Activated CD8-positive, alpha-beta memory T cell treated with anti-CD3 and anti-CD28 coated beads, Interleukin-2, amount 50 U/mL, for 4 hours (primary cell): ENCODE measurements at regions not wholly inside any gene's neighbourhood (a gene's known extent, or its start where the extent isn't known, plus 50 kb on each side); places are given as distances from the start of the nearest gene placed in this dataset.

Experiments
- DNase-seq: peaks from one replicate; pipeline ENCODE4 v3.0.0-alpha.2; 2020

DNA sequence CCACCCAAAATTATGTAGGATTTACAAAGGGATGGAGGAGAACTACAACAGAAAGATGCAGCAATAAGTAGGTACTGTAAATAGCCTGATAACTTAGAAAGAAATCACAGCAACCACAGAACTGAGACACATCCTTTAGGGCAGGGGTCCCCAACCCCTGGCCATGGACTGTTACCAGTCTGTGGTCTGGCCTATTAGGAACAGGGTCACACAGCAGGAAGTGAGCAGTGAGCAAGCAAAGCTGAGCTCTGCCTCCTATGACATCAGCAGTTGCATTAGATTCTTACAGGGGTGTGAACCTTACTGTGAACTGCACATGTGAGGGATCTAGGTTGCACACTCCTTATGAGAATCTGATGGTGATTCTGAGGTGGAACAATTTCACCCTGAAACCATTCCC, 997.6 kb downstream of the DIAPH3 start:
- no peak for DNase-seq

GRCh38 chr13:59172076-59172475, 991.7 kb downstream of the DIAPH3 start:
- no peak for DNase-seq

DNA sequence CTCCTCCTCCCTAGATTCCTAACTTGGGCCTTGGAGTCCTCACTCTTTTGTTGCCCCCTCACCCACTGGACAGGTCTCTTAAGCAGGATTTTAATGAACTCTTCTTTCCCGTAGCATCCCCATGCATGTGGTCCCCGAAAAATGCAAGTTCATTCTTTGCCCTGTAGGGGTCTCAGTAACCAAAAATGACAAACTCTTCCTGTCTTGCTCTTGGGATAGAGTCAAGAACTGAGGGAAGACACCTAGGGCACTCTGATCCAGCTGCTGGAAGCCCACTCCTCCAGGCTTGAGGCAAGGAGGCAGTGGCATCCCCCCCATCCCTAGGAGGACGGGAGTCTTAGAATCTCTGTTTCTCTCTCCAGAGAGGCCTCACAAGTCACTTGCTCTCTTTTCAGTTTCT, 987.0 kb downstream of the DIAPH3 start:
- no peak for DNase-seq

DNA sequence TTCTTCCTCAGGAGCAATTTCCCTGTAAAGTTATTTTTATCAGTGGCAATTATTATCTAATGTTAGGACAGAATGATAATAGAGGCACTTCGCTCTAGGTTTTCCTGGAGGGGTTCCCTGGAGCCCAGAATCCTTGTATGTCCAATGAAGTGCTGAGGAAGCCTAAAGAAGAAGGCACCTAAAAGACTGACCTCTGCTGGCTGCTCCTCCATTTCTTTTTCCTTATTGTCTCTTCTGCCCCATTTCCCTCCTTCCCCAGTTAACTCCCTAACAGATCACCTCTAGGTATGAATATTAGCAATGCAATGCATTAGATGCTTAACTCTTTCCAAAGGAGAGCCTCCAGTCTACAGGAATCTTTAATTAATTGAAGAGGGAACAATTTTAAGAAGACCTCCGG, 985.4 kb downstream of the DIAPH3 start:
- DNase-seq, result no peak

- DNase-seq, result no peak
These were observed 981.5 kb downstream of the DIAPH3 start for GRCh38 chr13:59182241-59182640.

- no peak for DNase-seq
These were observed 966.3 kb downstream of the DIAPH3 start for GRCh38 chr13:59197397-59197796.

- DNase-seq, result no peak
These were observed 961.9 kb downstream of the DIAPH3 start for GRCh38 chr13:59201841-59202240.

- no peak for DNase-seq
These were observed 959.9 kb downstream of the DIAPH3 start for GRCh38 chr13:59203855-59204254.

GRCh38 chr13:59205501-59205900, 958.2 kb downstream of the DIAPH3 start:
- DNase-seq, result no peak

DNA sequence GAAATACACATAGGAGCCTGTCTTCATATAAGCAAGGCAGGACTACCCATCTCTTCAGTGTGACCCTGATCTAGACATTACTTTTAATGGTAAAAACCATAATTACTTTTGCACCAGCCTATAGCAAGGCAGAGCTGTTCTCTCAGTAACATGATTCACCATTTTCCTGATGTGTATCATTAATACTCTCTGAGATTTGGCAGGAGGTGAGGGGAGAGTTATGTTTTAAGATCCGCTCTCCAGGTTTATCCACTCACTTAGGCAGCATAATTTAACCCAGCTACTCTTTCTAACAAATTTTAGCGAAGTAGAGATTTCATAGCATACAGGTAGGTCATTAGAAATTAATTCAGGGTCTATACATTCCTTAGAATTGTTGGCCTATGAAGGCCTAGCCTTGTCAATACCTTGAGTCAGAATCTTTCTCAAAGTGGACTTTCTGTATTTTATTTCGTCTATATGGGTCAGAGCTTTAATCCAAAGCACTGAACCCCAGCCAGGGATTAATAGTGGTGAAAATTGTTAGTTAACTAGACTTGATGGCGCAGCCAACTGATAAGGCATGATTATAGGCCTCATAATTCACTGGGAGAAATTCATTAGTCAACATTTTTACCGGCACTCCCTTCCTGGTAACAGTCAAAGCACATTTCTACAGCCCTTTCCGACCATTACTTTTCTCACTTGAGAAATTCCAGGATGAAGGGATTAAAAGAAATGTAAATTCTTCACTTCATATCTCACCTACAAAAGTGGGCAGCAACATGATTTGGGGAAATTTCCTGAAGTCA, 955.1 kb downstream of the DIAPH3 start:
- no peak for DNase-seq

GRCh38 chr13:59210543-59210942, 953.2 kb downstream of the DIAPH3 start:
- DNase-seq, result no peak

DNA sequence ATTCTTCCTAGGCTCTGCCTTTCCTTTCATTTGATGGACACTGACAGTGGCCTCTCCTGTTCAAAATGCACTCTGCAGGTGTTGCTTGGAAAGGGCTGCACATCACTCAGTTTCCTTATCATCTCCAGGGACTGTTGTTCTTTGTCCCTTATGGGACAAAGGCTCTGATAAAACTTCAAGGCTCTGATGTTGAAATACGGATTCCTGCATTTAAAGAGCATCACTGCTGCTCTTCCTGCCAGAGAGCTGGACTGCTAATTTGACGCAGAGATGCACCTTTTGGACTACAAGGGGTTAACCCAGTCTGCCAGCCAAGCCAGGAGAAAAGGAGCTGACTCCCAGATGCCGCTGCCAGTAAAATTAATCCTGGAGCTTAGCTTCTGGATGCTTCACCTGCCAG, 952.1 kb downstream of the DIAPH3 start:
- no peak for DNase-seq

DNA sequence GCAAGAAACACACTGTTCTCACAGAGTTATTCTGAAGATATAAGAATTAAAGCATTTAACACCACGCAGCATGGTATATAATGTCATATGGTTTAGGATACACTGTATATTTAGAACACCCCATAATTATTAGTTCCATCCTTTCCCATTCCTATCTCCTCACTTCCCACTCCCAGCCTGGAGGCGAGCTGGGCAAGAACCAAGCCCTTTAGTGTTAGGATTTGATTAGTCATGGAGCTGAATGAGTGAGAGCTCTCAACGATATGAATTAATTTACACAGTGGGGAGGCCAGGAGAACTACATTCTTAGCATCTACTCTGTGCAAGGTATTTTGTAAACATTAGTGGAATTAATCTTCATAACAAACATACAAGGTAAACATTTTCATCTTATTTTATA, 934.3 kb downstream of the DIAPH3 start:
- no peak for DNase-seq

DNA sequence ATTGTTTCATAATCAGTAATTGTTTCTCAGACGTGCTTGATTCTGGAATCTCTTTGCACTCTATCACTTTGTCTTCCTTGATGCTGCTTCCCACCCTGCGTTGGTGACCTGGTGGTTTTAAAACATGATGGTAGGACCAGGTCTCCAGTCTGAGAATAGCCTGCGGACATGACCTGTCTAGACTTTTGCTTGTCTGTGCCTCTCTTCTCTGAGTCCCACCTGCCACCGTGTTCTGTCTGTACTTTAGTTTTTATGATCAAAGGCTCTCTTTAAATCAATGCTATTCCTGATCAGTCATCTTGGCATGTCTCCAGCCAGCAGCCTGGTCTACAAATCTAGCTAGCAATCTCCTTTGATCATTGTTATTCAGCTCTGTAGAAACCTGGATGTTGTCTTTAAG, 933.9 kb downstream of the DIAPH3 start:
- DNase-seq, result no peak

DNA sequence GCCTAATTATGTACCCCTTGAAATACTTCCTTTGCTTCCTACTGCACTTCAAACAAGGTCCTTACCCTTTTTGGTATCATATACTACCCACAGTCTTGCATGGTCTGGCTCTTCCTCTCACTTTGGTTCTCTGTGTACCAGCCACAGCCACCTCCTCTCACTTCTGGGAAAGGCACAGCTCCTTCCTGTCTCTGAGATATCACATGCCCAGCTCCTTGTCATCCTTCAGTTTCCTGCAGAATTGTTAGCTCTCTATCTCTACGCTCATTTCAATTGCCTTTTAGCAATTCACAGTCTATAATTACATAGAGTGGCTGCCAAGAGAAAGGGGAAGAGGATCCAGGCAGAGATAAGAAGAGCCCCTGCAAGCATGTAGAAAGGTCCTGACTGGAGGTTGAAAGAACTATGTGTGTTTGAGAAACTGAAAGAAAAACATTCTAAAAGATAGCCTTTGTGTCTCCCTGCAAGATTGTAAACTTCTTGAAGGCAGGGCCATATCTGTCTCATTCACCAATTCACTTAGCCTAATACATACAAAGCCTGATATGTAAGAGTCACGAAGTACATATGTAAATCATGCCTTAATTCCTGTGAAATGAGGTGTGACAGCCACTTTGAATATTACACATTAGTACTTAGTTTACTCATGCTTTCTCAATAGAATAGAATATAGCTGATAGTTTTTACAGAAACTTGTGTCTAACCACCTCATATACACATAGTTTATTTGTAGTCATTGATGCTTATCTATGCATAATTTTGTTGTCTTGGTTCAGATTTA, 933.1 kb downstream of the DIAPH3 start:
- no peak for DNase-seq

GRCh38 chr13:59236309-59236919, 927.3 kb downstream of the DIAPH3 start:
- no peak for DNase-seq

- DNase-seq, result no peak
These were observed 926.8 kb downstream of the DIAPH3 start for GRCh38 chr13:59236944-59237343.

- no peak for DNase-seq
These were observed 916.6 kb downstream of the DIAPH3 start for GRCh38 chr13:59247171-59247570.

DNA sequence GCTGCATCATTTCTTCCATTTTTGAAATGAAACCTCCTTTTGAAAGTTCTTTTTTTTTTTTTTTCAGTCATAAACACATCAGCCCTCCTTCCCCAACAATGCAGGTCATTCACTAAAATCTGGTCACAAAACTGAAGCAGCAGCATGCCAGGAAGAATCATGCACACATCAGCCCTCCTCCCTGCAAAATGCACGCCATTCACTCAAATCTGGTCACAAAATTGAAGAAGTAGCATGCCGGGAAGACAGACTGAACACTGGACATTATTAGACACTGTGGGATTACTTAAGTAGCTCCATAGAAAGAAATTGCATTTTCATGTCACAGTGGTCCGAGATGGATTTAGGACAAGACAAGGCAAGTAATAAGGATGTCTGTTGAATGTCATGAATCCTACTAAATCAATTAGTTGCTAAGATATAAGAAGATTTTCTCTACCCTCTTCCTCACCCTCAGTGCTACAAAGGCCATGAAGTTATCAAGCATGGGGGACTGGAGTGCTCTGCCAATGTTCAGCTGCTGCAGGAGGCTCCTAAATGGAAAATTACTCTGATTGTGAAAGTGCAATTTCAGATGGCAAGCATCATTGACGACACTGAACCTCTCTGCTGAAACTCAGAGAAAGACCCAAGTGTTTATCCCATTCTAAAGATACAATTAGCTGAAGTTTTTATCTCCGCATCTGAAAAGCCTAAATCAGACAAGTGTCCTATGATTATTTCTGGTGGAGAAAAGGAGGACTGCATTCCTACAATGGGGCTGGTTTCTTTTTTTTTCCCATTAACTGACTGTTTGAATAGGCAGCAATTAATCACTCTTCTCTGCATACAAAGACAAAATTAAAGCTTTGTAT, 913.2 kb downstream of the DIAPH3 start:
- no peak for DNase-seq

GRCh38 chr13:59259165-59260000, 904.3 kb downstream of the DIAPH3 start:
- no peak for DNase-seq

DNA sequence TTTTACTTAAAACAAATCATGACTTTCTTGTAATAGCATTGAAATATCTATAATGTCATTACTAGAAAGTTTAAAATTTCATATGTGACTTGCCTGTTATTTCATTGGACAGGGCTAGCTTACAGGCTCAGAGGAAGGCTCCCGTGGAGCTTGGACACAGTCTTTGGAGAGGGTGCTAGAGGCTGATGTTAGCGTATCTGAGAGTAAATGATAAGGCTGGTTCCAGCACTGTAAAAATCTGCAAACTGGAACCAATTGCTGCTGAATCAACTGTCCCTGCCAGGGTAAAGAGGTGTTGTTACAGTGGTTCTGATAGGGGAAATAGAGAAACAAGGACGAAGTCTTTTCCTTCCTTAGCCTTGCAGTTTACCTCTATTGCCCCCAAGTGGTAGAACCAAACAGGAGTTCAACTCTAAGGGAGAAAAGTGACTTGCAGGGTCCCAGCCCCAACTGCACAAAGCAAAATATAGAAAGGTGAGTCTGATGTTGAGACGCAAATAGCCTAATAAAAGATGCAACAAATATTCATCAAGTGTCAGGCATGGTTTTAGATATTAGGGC, 901.7 kb downstream of the DIAPH3 start:
- DNase-seq, result no peak

- DNase-seq, result no peak
These were observed 900.2 kb downstream of the DIAPH3 start for GRCh38 chr13:59263531-59263930.
